GM19438 (cell line): ENCODE measurements at regions not wholly inside any gene's neighbourhood (a gene's known extent, or its start where the extent isn't known, plus 50 kb on each side); places are given as distances from the start of the nearest gene placed in this dataset.
"Not testable (repeated sequence)": the region's sequence is repeated elsewhere in the genome, so short reads cannot be mapped to it uniquely, and the experiment has no call there.

Experiments used
- ATAC-seq: cut with Tn5 transposase; IDR thresholded peaks from one replicate; pipeline ENCODE4 v1.9.1; 2021; ENCODE audit warnings: low read depth; ENCODE audit not compliant: unreplicated experiment

GRCh38 chr14:22230517-22230916 lies 358.5 kb downstream of the DAD1 start:
- ATAC-seq = no peak

GRCh38 chr14:22227084-22227483 lies 361.9 kb downstream of the DAD1 start:
- no peak for ATAC-seq

- ATAC-seq = no peak
These were observed 362.6 kb downstream of the DAD1 start for GRCh38 chr14:22226381-22226780.

GRCh38 chr14:22225516-22226140 lies 363.4 kb downstream of the DAD1 start:
- no peak for ATAC-seq

GRCh38 chr14:22221508-22221907 lies 367.5 kb downstream of the DAD1 start:
- no peak for ATAC-seq

GRCh38 chr14:22220427-22220826 lies 368.6 kb downstream of the DAD1 start:
- no peak for ATAC-seq

- ATAC-seq = no peak
These were observed 370.3 kb downstream of the DAD1 start for GRCh38 chr14:22218728-22219127.

GRCh38 chr14:22213120-22213519 lies 375.9 kb downstream of the DAD1 start:
- ATAC-seq = no peak

GRCh38 chr14:22210906-22211305 lies 378.1 kb downstream of the DAD1 start:
- ATAC-seq = no peak

- ATAC-seq = no peak
These were observed 379.0 kb downstream of the DAD1 start for GRCh38 chr14:22210026-22210425.

GRCh38 chr14:22203036-22203435 lies 386.0 kb downstream of the DAD1 start:
- no peak for ATAC-seq

GRCh38 chr14:22202313-22202712 lies 386.7 kb downstream of the DAD1 start:
- no peak for ATAC-seq

- no peak for ATAC-seq
These were observed 387.9 kb downstream of the DAD1 start for GRCh38 chr14:22200977-22201605.

- not testable (repeated sequence) for ATAC-seq
These were observed 388.9 kb downstream of the DAD1 start for GRCh38 chr14:22200131-22200530.

GRCh38 chr14:22194664-22195063 lies 394.4 kb downstream of the DAD1 start:
- no peak for ATAC-seq

GRCh38 chr14:22190411-22191191 lies 398.4 kb downstream of the DAD1 start:
- no peak for ATAC-seq

- no peak for ATAC-seq
These were observed 399.1 kb downstream of the DAD1 start for GRCh38 chr14:22189881-22190280.

- no peak for ATAC-seq
These were observed 400.7 kb downstream of the DAD1 start for GRCh38 chr14:22188318-22188717.

- no peak for ATAC-seq
These were observed 403.2 kb downstream of the DAD1 start for GRCh38 chr14:22185789-22186188.

GRCh38 chr14:22185191-22185590 lies 403.8 kb downstream of the DAD1 start:
- ATAC-seq = no peak

GRCh38 chr14:22184830-22185168 lies 404.2 kb downstream of the DAD1 start:
- no peak for ATAC-seq
